ENCODE measurements at regions not wholly inside any gene's neighbourhood (a gene's known extent, or its start where the extent isn't known, plus 50 kb on each side); places are given as distances from the start of the nearest gene placed in this dataset.

- Histone ChIP-seq H3K4me3 (replicated peaks; ENCODE audit: insufficient read depth, low read length) (no peak overlapping the region), H3K27me3 (ENCODE audit: insufficient read depth, poor library complexity, severe bottlenecking) (no peaks in the 10 kb centered on the region), H3K27ac (replicated peaks) (no peak overlapping the region)
- DNase-seq (ENCODE audit: low read depth in 1 of 2, low spot score in 1 of 2): no peak
- TF ChIP-seq CTCF (IDR thresholded peaks at IDR 0.05; ENCODE audit: insufficient read depth, low read length) (no peak), SPI1 (IDR thresholded peaks at IDR 0.05; ENCODE audit: borderline replicate concordance, low read depth) (no peak), GABPA (IDR thresholded peaks at IDR 0.05; ENCODE audit: low read depth) (no peak), POLR2AphosphoS5 (IDR thresholded peaks at IDR 0.05; ENCODE audit: low read depth) (no peak), REST (IDR thresholded peaks at IDR 0.05; ENCODE audit: insufficient replicate concordance, low read depth) (no peak)
These were observed 369.9 kb upstream of the NRP1 start for GRCh38 chr10:33704214-33704830.

- H3K27me3 ChIP-seq (ENCODE audit: insufficient read depth, poor library complexity, severe bottlenecking): no peaks in the 10 kb centered on the region
- no peak for DNase-seq (ENCODE audit: low read depth in 1 of 2, low spot score in 1 of 2)
- H3K27ac ChIP-seq (replicated peaks): no peak overlapping the region
- TF ChIP-seq SPI1 (IDR thresholded peaks at IDR 0.05; ENCODE audit: borderline replicate concordance, low read depth): no peak
- no peak for TF ChIP-seq REST (IDR thresholded peaks at IDR 0.05; ENCODE audit: insufficient replicate concordance, low read depth)
- TF ChIP-seq CTCF (IDR thresholded peaks at IDR 0.05; ENCODE audit: insufficient read depth, low read length): no peak
- no peak for TF ChIP-seq POLR2AphosphoS5 (IDR thresholded peaks at IDR 0.05; ENCODE audit: low read depth)
- no peak for TF ChIP-seq GABPA (IDR thresholded peaks at IDR 0.05; ENCODE audit: low read depth)
- no peak overlapping the region for H3K4me3 ChIP-seq (replicated peaks; ENCODE audit: insufficient read depth, low read length)
These were observed 369.2 kb upstream of the NRP1 start for GRCh38 chr10:33703501-33704213.

GRCh38 chr10:33698033-33698432, 363.6 kb upstream of the NRP1 start:
- Histone ChIP-seq H3K27me3 (ENCODE audit: insufficient read depth, poor library complexity, severe bottlenecking) (no peaks in the 10 kb centered on the region), H3K27ac (replicated peaks) (no peak overlapping the region), H3K4me3 (replicated peaks; ENCODE audit: insufficient read depth, low read length) (no peak overlapping the region)
- no peak for TF ChIP-seq GABPA (IDR thresholded peaks at IDR 0.05; ENCODE audit: low read depth)
- no peak for TF ChIP-seq REST (IDR thresholded peaks at IDR 0.05; ENCODE audit: insufficient replicate concordance, low read depth)
- no peak for TF ChIP-seq POLR2AphosphoS5 (IDR thresholded peaks at IDR 0.05; ENCODE audit: low read depth)
- no peak for TF ChIP-seq CTCF (IDR thresholded peaks at IDR 0.05; ENCODE audit: insufficient read depth, low read length)
- TF ChIP-seq SPI1 (IDR thresholded peaks at IDR 0.05; ENCODE audit: borderline replicate concordance, low read depth): no peak
- no peak for DNase-seq (ENCODE audit: low read depth in 1 of 2, low spot score in 1 of 2)

All from HL-60 (cell line).